ENCODE measurements at regions not wholly inside any gene's neighbourhood (a gene's known extent, or its start where the extent isn't known, plus 50 kb on each side); places are given as distances from the start of the nearest gene placed in this dataset.

GRCh38 chr2:82853299-82853698, 1605.8 kb downstream of the SUCLG1 start:
- no peak for TF ChIP-seq CTCF (optimal IDR thresholded peaks at IDR 0.05 in 1 of 3, IDR thresholded peaks at IDR 0.05 in 1 of 3, conservative IDR thresholded peaks at IDR 0.05 in 1 of 3; ENCODE audit: extremely low read depth in 1 of 3, insufficient read depth in 2 of 3, low read length in 3 of 3)
- no peak for TF ChIP-seq EZH2 (IDR thresholded peaks at IDR 0.05; ENCODE audit: low read length)
